HAP-1 (cell line): ENCODE measurements at regions not wholly inside any gene's neighbourhood (a gene's known extent, or its start where the extent isn't known, plus 50 kb on each side); places are given as distances from the start of the nearest gene placed in this dataset.
A peak's percentile ranks its signal among the peaks of the same experiment; 100 is the strongest.

Experiments used
- DNase-seq, 2 experiments: peaks; one replicate each; pipeline ENCODE4 v3.0.0-alpha.2; 2016 to 2020; ENCODE audit warnings: low spot score in 2 of 2
- H3K27me3 ChIP-seq: fragments of 250-450 bp; sonication (Bioruptor Pico); 2 replicates; pipeline ENCODE4 v1.5.1; 2020; ENCODE audit warnings: low read depth, mild to moderate bottlenecking, moderate library complexity
- H3K36me3 ChIP-seq: fragments of 250-450 bp; sonication (Bioruptor Pico); replicated peaks from 2 replicates; pipeline ENCODE4 v1.5.1; 2020; ENCODE audit warnings: mild to moderate bottlenecking
- H3K4me1 ChIP-seq: fragments of 250-450 bp; sonication (Bioruptor Pico); 2 replicates; pipeline ENCODE4 v1.5.1; 2020; ENCODE audit warnings: mild to moderate bottlenecking
- H3K4me3 ChIP-seq: fragments of 250-450 bp; sonication (Bioruptor Pico); 2 replicates; pipeline ENCODE4 v1.5.1; 2020; ENCODE audit warnings: mild to moderate bottlenecking, moderate library complexity
- H3K9me3 ChIP-seq: fragments of 250-450 bp; sonication (Bioruptor Pico); 2 replicates; pipeline ENCODE4 v1.5.1; 2020; ENCODE audit warnings: mild to moderate bottlenecking, moderate library complexity
- in situ Hi-C: fragments of 300-500 bp; cut with MboI; formaldehyde crosslinking; loops from 3 replicates; pipeline ENCODE4 v1.14.3; 2020; ENCODE audit warnings: low sequenced_read_pairs, inconsistent platforms, mixed read lengths

- Histone ChIP-seq H3K36me3 (no peaks in the 10 kb centered on the region), H3K4me3 (no peak overlapping the region), H3K27me3 (no peaks in the 10 kb centered on the region), H3K4me1 (no peaks in the 10 kb centered on the region), H3K9me3 (no peaks in the 10 kb centered on the region)
- in situ Hi-C loops: no loop called here
- DNase-seq: no peak
These were observed 71.1 kb upstream of the NUDT4 start for GRCh38 chr12:93306636-93307035.

- H3K27me3 ChIP-seq: no peaks in the 10 kb centered on the region
- no peak for DNase-seq
- in situ Hi-C loops: no loop called here
- H3K9me3 ChIP-seq: no peaks in the 10 kb centered on the region
- H3K4me3 ChIP-seq: no peak overlapping the region
- H3K4me1 ChIP-seq: no peaks in the 10 kb centered on the region
- no peaks in the 10 kb centered on the region for H3K36me3 ChIP-seq
These were observed 69.4 kb upstream of the NUDT4 start for GRCh38 chr12:93308281-93308680.

- Histone ChIP-seq H3K36me3 (no peaks in the 10 kb centered on the region), H3K27me3 (no peaks in the 10 kb centered on the region), H3K9me3 (no peaks in the 10 kb centered on the region), H3K4me3 (no peak overlapping the region), H3K4me1 (peaks cover 7% of the 10 kb centered on the region; the same call in 1 of the 2 replicates)
- no peak for DNase-seq
- in situ Hi-C loops: no loop called here
These were observed 65.9 kb upstream of the NUDT4 start for GRCh38 chr12:93311827-93312226.

GRCh38 chr12:93314177-93314497, 63.6 kb upstream of the NUDT4 start:
- no peak for DNase-seq
- Histone ChIP-seq H3K9me3 (no peaks in the 10 kb centered on the region), H3K27me3 (no peaks in the 10 kb centered on the region), H3K4me1 (peaks cover 15% of the 10 kb centered on the region), H3K4me3 (no peak overlapping the region), H3K36me3 (no peaks in the 10 kb centered on the region)
- in situ Hi-C loops: no loop called here

GRCh38 chr12:93315385-93315906, 62.3 kb upstream of the NUDT4 start:
- Histone ChIP-seq H3K27me3 (no peaks in the 10 kb centered on the region), H3K9me3 (no peaks in the 10 kb centered on the region), H3K36me3 (no peaks in the 10 kb centered on the region), H3K4me1 (peaks cover 22% of the 10 kb centered on the region), H3K4me3 (no peak overlapping the region)
- no peak for DNase-seq
- in situ Hi-C loops: no loop called here

GRCh38 chr12:93315907-93316622, 61.7 kb upstream of the NUDT4 start:
- peak in 1 of 2 experiments; percentile 13 for DNase-seq
- Histone ChIP-seq H3K4me3 (no peak overlapping the region), H3K36me3 (no peaks in the 10 kb centered on the region), H3K27me3 (no peaks in the 10 kb centered on the region), H3K4me1 (peaks cover 22% of the 10 kb centered on the region), H3K9me3 (no peaks in the 10 kb centered on the region)
- in situ Hi-C loops: no loop called here

- no peak for DNase-seq
- Histone ChIP-seq H3K4me1 (peaks cover 22% of the 10 kb centered on the region), H3K9me3 (no peaks in the 10 kb centered on the region), H3K27me3 (no peaks in the 10 kb centered on the region), H3K4me3 (no peak overlapping the region), H3K36me3 (no peaks in the 10 kb centered on the region)
- in situ Hi-C loops: no loop called here
These were observed 61.1 kb upstream of the NUDT4 start for GRCh38 chr12:93316623-93316971.

GRCh38 chr12:93317227-93317626, 60.5 kb upstream of the NUDT4 start:
- Histone ChIP-seq H3K4me3 (no peak overlapping the region), H3K9me3 (no peaks in the 10 kb centered on the region)
- in situ Hi-C loops: no loop called here

GRCh38 chr12:93318720-93319522, 58.8 kb upstream of the NUDT4 start:
- no peaks in the 10 kb centered on the region for H3K36me3 ChIP-seq
- H3K4me3 ChIP-seq: no peak overlapping the region
- H3K4me1 ChIP-seq: peaks cover 22% of the 10 kb centered on the region
- no peaks in the 10 kb centered on the region for H3K27me3 ChIP-seq
- H3K9me3 ChIP-seq: no peaks in the 10 kb centered on the region
- in situ Hi-C loops: no loop called here
- peak; percentile 72 to 88 for DNase-seq

More at GRCh38 chr12:93317227-93317626, 60.5 kb upstream of the NUDT4 start:
- Histone ChIP-seq H3K4me1 (peaks cover 22% of the 10 kb centered on the region), H3K27me3 (no peaks in the 10 kb centered on the region), H3K36me3 (no peaks in the 10 kb centered on the region)
- DNase-seq: no peak

- Histone ChIP-seq H3K4me1 (peaks cover 22% of the 10 kb centered on the region), H3K9me3 (no peaks in the 10 kb centered on the region), H3K36me3 (no peaks in the 10 kb centered on the region), H3K27me3 (no peaks in the 10 kb centered on the region), H3K4me3 (no peak overlapping the region)
- in situ Hi-C loops: no loop called here
- DNase-seq: no peak
These were observed 58.1 kb upstream of the NUDT4 start for GRCh38 chr12:93319523-93320050.

- peaks cover 15% of the 10 kb centered on the region for H3K4me1 ChIP-seq
- H3K9me3 ChIP-seq: no peaks in the 10 kb centered on the region
- DNase-seq: no peak
- H3K4me3 ChIP-seq: no peak overlapping the region
- H3K36me3 ChIP-seq: no peaks in the 10 kb centered on the region
- H3K27me3 ChIP-seq: no peaks in the 10 kb centered on the region
- in situ Hi-C loops: no loop called here
These were observed 54.9 kb upstream of the NUDT4 start for GRCh38 chr12:93322784-93323183.

GRCh38 chr12:93323625-93324329, 53.9 kb upstream of the NUDT4 start:
- no peak overlapping the region for H3K4me3 ChIP-seq
- H3K9me3 ChIP-seq: no peaks in the 10 kb centered on the region
- in situ Hi-C loops: no loop called here
- no peaks in the 10 kb centered on the region for H3K27me3 ChIP-seq
- H3K36me3 ChIP-seq: no peaks in the 10 kb centered on the region
- no peak for DNase-seq
- H3K4me1 ChIP-seq: peaks cover 11% of the 10 kb centered on the region

GRCh38 chr12:93325855-93326254, 51.9 kb upstream of the NUDT4 start:
- Histone ChIP-seq H3K9me3 (no peaks in the 10 kb centered on the region), H3K36me3 (no peaks in the 10 kb centered on the region), H3K4me3 (no peak overlapping the region), H3K27me3 (no peaks in the 10 kb centered on the region), H3K4me1 (no peaks in the 10 kb centered on the region)
- in situ Hi-C loops: no loop called here
- DNase-seq: no peak
